ENCODE measurements at regions not wholly inside any gene's neighbourhood (a gene's known extent, or its start where the extent isn't known, plus 50 kb on each side); places are given as distances from the start of the nearest gene placed in this dataset.
A peak's percentile ranks its signal among the peaks of the same experiment; 100 is the strongest.

DNA sequence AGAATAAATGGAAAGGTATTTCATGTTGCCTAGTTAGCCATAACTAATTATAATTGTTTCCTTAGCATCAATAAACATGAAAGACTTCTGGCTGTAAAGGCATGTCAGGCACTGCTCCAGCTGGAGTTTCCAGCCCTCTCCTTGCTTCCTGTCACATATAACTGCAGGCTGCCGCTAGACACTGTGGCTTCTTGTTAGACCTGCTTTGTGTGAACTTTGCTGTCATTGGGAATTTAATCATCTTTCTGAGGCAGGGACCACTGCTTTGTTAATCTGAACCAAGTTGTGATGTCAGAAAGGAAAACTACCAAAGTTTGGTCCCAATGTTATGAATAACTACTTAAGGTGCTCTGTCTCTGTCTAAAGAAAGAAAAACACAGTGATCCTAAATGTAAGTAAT, 90.3 kb upstream of the DUSP10 start:
- Histone ChIP-seq H3K9me2 (ENCODE audit: insufficient read depth) (no peaks in the 10 kb centered on the region), H3K27ac (no peak overlapping the region), H3K4me3 (no peak overlapping the region), H3F3A (ENCODE audit: insufficient read depth, low read depth) (peaks cover 17% of the 10 kb centered on the region; the same call in 1 of the 2 replicates), H3K27me3 (ENCODE audit: insufficient read depth, low read depth) (no peaks in the 10 kb centered on the region), H3K4me1 (replicated peaks; ENCODE audit: insufficient read depth) (peaks cover 36% of the 10 kb centered on the region), H3K79me2 (ENCODE audit: low read depth) (no peaks in the 10 kb centered on the region), H3K9me3 (ENCODE audit: insufficient read depth, low read depth) (no peaks in the 10 kb centered on the region), H4K20me1 (ENCODE audit: insufficient read depth) (no peaks in the 10 kb centered on the region), H3K4me2 (no peak overlapping the region), H3K36me3 (ENCODE audit: low read depth) (no peaks in the 10 kb centered on the region), H2AFZ (no peak overlapping the region)
- intact Hi-C loops (cut with micrococcal nuclease; ENCODE audit: unreplicated experiment): no loop called here
- TF ChIP-seq CTCF (conservative IDR thresholded peaks at IDR 0.05) (no peak), EZH2 (IDR thresholded peaks at IDR 0.05; ENCODE audit: low read depth) (no peak)
- no TSS peak for BruUV-seq (replicated peaks)
- ChIA-PET POLR2A (ENCODE audit: unreplicated experiment) (no interaction called here), CTCF (no interaction called here)
- DNase-seq: no peak

DNA sequence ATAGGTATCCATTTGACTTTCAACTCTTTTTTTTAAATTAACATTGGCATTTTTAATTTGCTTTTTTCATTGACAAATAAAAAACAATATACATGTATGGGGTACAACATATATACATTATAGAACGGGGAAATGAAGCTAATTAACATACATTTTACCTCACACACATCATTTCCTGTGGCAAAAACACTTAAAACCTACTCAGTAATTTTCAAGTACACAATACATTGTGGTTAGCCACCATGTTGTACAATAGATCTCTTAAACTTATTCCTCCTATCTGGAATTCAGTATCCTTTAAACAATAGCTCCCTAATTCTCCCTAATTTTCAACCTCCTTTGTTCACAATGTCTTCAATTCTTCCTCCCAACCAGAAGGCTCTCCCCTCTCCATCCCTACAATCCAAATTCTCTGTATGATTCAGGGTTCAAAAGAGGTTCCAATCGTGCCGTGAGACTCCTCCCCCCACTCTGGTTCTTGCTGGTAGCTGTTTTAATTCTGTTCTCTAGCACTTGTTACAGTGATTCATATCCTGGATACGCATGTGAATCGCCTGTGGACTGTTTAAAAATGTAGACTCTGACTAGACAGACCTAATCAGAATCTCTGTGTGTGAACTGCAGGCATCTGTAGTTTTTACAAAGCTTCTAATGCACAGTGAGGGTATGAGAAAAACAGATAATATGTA, 87.6 kb upstream of the DUSP10 start:
- H2AFZ ChIP-seq: no peak overlapping the region
- peaks cover 9% of the 10 kb centered on the region for H3F3A ChIP-seq (ENCODE audit: insufficient read depth, low read depth)
- no peak for TF ChIP-seq EZH2 (IDR thresholded peaks at IDR 0.05; ENCODE audit: low read depth)
- no peak for TF ChIP-seq CTCF (conservative IDR thresholded peaks at IDR 0.05)
- CTCF ChIA-PET: interaction anchor here (0.6 kb wide), 1 partner anchor 86 kb away, joined by 6 read pairs; no protein-coding TSS in a partner anchor
- H3K27me3 ChIP-seq (ENCODE audit: insufficient read depth, low read depth): no peaks in the 10 kb centered on the region
- H3K27ac ChIP-seq: no peak overlapping the region
- H3K9me3 ChIP-seq (ENCODE audit: insufficient read depth, low read depth): no peaks in the 10 kb centered on the region; the same call in 1 of the 2 replicates
- H3K4me1 ChIP-seq (replicated peaks; ENCODE audit: insufficient read depth): peaks cover 36% of the 10 kb centered on the region
- H3K9me2 ChIP-seq (ENCODE audit: insufficient read depth): no peaks in the 10 kb centered on the region
- BruUV-seq (replicated peaks): no TSS peak
- POLR2A ChIA-PET (ENCODE audit: unreplicated experiment): interaction anchor here (1.1 kb wide), 1 partner anchor 58 kb away, joined by 3 read pairs; no protein-coding TSS in a partner anchor
- H3K4me2 ChIP-seq: 0 out of 2 replicates have a peak overlapping the region, but pooled peaks have one; percentile 33
- intact Hi-C loops (cut with micrococcal nuclease; ENCODE audit: unreplicated experiment): loop anchor here (10.0 kb wide), 1 partner anchor 625 kb away; no protein-coding TSS in a partner anchor
- H3K79me2 ChIP-seq (ENCODE audit: low read depth): no peaks in the 10 kb centered on the region
- DNase-seq: no peak
- H4K20me1 ChIP-seq (ENCODE audit: insufficient read depth): no peaks in the 10 kb centered on the region
- H3K36me3 ChIP-seq (ENCODE audit: low read depth): no peaks in the 10 kb centered on the region
- H3K4me3 ChIP-seq: no peak overlapping the region

DNA sequence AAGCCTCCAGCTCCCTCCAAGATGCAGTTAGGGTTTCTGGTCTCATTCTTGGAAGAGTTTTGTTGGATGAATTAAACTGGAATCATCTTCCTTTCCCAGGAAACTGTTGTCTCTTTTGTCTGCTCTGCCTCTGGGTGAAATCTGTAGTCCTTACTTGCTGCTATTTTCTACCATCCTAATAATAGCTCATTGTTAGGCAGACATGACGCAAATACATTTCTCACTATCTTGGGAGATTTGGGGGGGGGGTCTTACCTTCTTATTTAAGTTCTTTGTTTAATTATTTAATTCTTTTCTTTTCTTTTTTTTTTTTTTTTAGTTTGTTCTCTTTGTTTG, 85.4 kb upstream of the DUSP10 start:
- TF ChIP-seq EZH2 (IDR thresholded peaks at IDR 0.05; ENCODE audit: low read depth): no peak
- no peak for TF ChIP-seq CTCF (conservative IDR thresholded peaks at IDR 0.05)
- no peak for DNase-seq
- peaks cover 40% of the 10 kb centered on the region for H3K4me1 ChIP-seq (replicated peaks; ENCODE audit: insufficient read depth)
- 0 out of 2 replicates have a peak overlapping the region, but pooled peaks have one; percentile 17 for H3K4me2 ChIP-seq
- intact Hi-C loops (cut with micrococcal nuclease; ENCODE audit: unreplicated experiment): loop anchor here (10.0 kb wide), 1 partner anchor 628 kb away; no protein-coding TSS in a partner anchor
- no peaks in the 10 kb centered on the region; the same call in 1 of the 2 replicates for H3K9me3 ChIP-seq (ENCODE audit: insufficient read depth, low read depth)
- no peak overlapping the region for H2AFZ ChIP-seq
- BruUV-seq (replicated peaks): no TSS peak
- ChIA-PET CTCF (no interaction called here), POLR2A (ENCODE audit: unreplicated experiment) (no interaction called here)
- H3K27me3 ChIP-seq (ENCODE audit: insufficient read depth, low read depth): no peaks in the 10 kb centered on the region
- peaks cover 17% of the 10 kb centered on the region for H3F3A ChIP-seq (ENCODE audit: insufficient read depth, low read depth)
- H3K79me2 ChIP-seq (ENCODE audit: low read depth): no peaks in the 10 kb centered on the region
- H3K36me3 ChIP-seq (ENCODE audit: low read depth): no peaks in the 10 kb centered on the region
- no peaks in the 10 kb centered on the region for H3K9me2 ChIP-seq (ENCODE audit: insufficient read depth)
- H3K27ac ChIP-seq: peak overlapping the region; percentile 41; the same call in 1 of the 2 replicates
- no peaks in the 10 kb centered on the region for H4K20me1 ChIP-seq (ENCODE audit: insufficient read depth)
- no peak overlapping the region for H3K4me3 ChIP-seq

Data from PC-9 (cell line).